NCI-H1417 (cell line): ENCODE measurements at regions not wholly inside any gene's neighbourhood (a gene's known extent, or its start where the extent isn't known, plus 50 kb on each side); places are given as distances from the start of the nearest gene placed in this dataset.

ENCODE experiments used
- DNase-seq, 3 experiments: peaks; one replicate each; lab custom pipeline; 2025; lab: John Stamatoyannopoulos, UW

GRCh38 chr3:102230057-102230456, 204.8 kb upstream of the ZPLD1 start:
- DNase-seq: no peak

- no peak for DNase-seq
Observed at GRCh38 chr3:102233881-102234280, 200.9 kb upstream of the ZPLD1 start.

DNA sequence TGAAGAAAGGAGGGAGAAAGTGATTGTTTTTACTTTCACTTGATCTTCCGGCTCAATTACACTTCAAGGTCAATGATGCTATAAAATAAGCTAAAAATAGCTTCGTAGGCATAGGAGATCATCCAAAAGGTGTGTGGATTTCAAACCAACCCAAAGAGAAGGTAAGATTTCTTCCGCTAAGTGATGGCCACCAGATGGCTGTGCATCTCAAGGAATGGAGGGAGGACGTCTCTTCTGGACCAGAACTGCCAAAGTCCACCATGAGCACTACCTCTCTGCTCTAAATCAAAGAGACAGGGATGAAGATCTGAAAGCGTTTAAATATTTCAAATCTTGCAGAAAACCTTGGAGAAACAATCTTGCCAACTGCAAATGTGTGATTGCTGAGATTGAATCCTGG, 199.1 kb upstream of the ZPLD1 start:
- peak; percentile 19 to 75 (median 33) for DNase-seq

GRCh38 chr3:102237181-102237580, 197.6 kb upstream of the ZPLD1 start:
- DNase-seq: no peak

DNA sequence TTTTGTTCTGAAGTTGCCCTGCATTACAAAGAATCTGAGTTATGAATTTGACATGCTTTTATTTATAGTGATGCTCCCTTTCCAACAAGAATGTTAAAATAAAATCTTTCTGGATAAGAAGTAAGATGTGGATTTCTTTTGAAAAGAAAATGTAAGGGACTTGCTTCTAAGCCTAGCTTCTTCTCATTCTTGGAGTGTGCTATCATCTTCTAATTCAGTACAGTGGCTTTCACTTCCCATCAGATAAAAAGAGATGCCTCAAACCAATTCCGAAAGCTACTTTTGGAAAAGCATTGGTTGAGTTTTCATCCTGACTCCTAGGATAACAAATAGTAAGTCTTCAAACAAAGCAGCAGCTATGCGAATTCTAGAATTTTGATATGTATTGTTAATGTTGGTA, 197.0 kb upstream of the ZPLD1 start:
- DNase-seq: no peak

GRCh38 chr3:102238362-102238761, 196.5 kb upstream of the ZPLD1 start:
- peak in 2 of 3 experiments; percentile 7 to 59 for DNase-seq

DNA sequence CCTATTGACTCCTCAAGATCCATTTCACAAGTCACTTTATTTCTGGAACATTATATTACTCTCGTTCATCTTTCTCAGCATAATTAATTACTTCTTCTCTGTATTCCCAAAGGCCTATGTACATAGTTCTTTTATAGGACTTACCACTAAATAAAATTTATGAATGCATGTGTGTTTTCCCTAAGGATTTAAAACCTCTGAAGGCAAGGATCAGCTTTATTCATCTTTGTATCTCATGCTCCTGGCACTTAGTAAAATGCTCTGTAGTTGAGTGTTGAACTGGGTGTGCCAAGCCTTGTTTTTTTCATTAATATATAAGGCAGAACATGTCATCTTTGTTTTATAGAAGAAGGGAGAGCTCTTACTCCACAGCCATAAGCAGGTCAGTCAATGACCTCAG, 194.1 kb upstream of the ZPLD1 start:
- no peak for DNase-seq

DNA sequence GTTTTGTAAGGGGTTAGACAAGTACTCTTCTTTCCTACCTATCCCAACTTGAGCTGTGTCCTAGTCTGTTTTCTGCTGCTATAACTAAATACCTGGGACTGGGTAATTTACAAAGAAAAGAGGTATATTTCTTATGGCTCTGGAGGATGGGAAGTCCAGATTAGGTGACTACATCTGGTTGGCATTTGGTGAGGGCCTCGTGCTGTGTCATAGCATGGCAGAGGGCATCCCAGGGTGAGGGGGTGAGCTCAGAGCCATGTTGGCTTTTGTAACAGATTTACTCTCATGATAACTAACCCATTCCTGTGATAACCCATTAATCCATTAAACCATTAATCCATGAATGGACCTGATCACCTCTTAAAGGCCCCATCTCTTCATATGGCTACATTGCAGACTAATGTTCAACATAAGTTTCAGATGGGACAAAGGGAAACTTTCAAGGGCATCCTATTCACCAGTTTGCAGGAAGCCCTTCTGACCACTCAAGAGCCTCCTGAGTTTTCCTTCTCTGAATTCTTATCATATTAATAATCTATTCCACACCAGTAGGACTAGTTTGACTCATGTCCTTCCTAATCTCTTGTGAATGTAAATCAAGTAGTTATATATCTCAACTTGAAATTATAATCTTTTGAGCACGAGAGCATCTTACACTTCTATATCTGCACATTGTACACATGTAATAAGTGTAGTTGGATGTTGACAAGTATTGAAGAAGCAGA, 185.7 kb upstream of the ZPLD1 start:
- no peak for DNase-seq

- no peak for DNase-seq
Observed at GRCh38 chr3:102255736-102256135, 179.1 kb upstream of the ZPLD1 start.

DNA sequence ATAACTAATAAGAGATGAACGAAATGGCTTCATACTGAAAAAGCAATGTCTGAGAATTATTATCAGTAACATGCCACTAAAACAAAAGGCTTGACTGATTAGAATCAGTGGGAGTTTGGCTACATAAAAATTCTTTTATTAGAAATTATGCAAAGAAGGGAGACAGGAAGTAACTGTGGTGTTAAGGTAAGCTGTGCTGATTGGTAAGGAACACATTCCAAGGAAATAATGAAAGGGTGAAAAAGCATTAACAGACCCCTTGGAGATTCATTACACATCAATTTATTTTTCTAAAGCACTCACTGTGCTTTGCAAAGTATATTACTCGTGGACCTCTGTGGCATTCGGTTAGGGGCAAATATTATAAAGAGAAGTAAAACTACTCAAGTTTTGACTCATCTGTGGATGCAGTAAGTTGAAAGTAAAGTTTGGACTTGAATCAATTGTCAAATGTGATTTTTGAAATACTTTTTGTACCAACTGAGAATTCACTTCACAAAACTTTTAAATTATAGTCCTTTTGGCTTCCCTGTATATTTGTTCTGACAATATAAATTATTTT, 176.1 kb upstream of the ZPLD1 start:
- no peak for DNase-seq

- DNase-seq: no peak
Observed at GRCh38 chr3:102259663-102260062, 175.2 kb upstream of the ZPLD1 start.

DNA sequence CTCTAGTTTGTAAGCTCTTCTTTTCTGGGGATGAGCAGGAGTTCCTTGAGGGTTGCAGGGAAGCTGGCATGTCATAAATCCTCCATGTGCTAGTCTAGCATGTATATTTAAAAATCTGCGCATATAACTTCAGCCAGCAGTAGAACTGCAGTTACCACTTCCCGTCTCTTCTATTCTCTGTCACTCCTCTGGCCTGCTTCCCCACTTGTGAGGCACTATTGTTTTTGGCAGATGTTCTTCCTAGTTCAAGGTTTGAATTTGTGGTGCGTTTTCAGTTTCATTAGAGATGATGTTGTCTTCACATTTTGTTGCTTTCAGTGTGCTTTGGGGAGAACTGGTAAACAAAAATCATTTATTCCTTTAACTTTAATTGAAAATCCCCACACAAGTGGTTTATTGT, 169.1 kb upstream of the ZPLD1 start:
- DNase-seq: no peak

DNA sequence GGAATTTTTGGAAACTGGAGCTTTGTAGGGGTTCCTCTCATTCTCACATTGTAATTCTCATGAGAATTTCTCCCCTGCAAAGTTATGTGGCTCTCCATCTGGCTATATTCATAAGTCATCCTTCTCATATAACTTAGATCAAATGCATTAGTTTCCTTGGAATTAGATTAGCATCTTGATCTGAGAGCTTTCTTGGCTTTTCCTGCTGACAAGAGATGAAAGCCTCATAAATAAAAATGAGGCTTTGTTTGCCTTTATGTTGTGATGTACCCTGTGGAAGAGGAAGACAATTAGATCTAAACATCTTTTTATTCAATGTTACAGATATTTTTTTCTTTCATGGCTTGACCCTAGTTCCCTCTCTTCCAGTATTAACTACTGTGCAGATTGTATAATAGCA, 165.4 kb upstream of the ZPLD1 start:
- DNase-seq: no peak

GRCh38 chr3:102290241-102290640, 144.6 kb upstream of the ZPLD1 start:
- DNase-seq: no peak

- no peak for DNase-seq
Observed at GRCh38 chr3:102295756-102296155, 139.1 kb upstream of the ZPLD1 start.

GRCh38 chr3:102297072-102297658, 137.7 kb upstream of the ZPLD1 start:
- no peak for DNase-seq

- no peak for DNase-seq
Observed at GRCh38 chr3:102299125-102299877, 135.5 kb upstream of the ZPLD1 start.

- DNase-seq: peak in 2 of 3 experiments; percentile 21 to 55
Observed at GRCh38 chr3:102301155-102301880, 133.5 kb upstream of the ZPLD1 start.

DNA sequence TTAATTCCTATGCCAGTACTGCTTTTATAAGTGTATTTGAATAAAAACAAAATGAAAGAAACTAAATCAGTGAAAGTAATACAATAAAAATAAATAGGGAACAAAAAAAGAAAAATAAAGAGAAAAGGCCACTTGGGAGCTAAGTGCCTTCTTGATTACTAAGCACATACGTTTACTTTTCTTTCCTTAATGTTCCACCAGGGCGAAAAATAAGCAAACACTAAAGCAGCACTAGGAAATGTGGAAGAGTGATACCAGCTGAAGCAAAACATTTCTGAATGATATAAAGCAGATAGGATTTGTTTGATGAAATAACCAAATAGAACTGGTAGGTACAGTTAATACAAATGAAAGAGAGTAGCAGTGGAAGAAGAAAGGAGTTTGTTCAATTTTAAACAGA, 132.8 kb upstream of the ZPLD1 start:
- peak in 1 of 3 experiments; percentile 27 for DNase-seq

DNA sequence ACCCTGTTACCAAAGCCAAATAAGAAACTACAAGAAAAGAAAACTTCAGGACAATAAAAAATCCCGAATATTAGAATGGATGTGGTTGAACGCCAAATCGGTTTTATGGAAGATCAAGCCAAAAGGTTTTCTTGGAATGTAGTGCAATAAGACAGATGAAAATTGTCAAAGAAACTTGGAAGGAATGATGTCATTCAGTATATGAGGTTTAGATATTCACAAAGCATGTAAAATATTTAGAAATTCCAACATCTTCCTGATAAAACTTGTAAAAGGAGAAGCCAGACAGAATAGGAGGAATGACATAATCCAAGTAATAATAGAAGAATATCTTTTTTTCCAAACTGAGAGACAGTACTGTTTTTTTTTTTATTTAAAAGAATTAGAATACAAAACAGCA, 130.3 kb upstream of the ZPLD1 start:
- no peak for DNase-seq

GRCh38 chr3:102307442-102307841, 127.4 kb upstream of the ZPLD1 start:
- DNase-seq: no peak

DNA sequence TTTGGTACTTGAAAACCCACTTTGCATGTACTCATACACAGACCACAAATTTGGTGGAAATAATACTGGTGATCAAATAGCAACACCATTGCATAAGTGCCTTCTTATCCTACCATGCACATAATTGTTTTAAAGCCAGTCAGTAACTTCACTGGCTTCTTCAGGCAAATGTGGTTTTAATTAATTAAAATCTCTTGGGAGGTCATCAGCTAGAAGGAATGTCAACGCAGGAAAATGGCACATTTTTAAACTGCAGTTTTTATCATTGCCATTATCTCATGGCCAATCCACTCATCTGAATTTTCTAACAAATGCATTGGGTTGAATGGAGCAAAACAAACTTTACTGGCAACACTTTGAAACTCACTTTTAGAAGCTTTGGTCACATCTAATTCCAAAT, 105.7 kb upstream of the ZPLD1 start:
- no peak for DNase-seq
